Stimulated activated CD8-positive, alpha-beta memory T cell treated with anti-CD3 and anti-CD28 coated beads, Interleukin-2, amount 100 ng/mL, for 48 hours (primary cell): ENCODE measurements at regions not wholly inside any gene's neighbourhood (a gene's known extent, or its start where the extent isn't known, plus 50 kb on each side); places are given as distances from the start of the nearest gene placed in this dataset.
"Not testable (repeated sequence)": the region's sequence is repeated elsewhere in the genome, so short reads cannot be mapped to it uniquely, and the experiment has no call there.

Experiments
- DNase-seq, 2 donors: peaks; one replicate each; pipeline ENCODE4 v3.0.0-alpha.2; 2020; ENCODE audit warnings: low read depth in 2 of 2

- no peak for DNase-seq
Measured at GRCh38 chr15:31217566-31218270, 108.9 kb upstream of the KLF13 start.

- DNase-seq: no peak
Measured at GRCh38 chr15:31219221-31219620, 107.4 kb upstream of the KLF13 start.

GRCh38 chr15:31221936-31222515, 104.6 kb upstream of the KLF13 start:
- DNase-seq: no peak

GRCh38 chr15:31222773-31223341, 103.8 kb upstream of the KLF13 start:
- no peak for DNase-seq

GRCh38 chr15:31223478-31224350, 102.9 kb upstream of the KLF13 start:
- no peak for DNase-seq

GRCh38 chr15:31224661-31225060, 102.0 kb upstream of the KLF13 start:
- not testable (repeated sequence) for DNase-seq

GRCh38 chr15:31225356-31225955, 101.2 kb upstream of the KLF13 start:
- DNase-seq: no peak

GRCh38 chr15:31226021-31226420, 100.6 kb upstream of the KLF13 start:
- DNase-seq: no peak

- no peak for DNase-seq
Measured at GRCh38 chr15:31227235-31227634, 99.4 kb upstream of the KLF13 start.

GRCh38 chr15:31228011-31228484, 98.6 kb upstream of the KLF13 start:
- DNase-seq: no peak

GRCh38 chr15:31228980-31229826, 97.4 kb upstream of the KLF13 start:
- no peak for DNase-seq

- no peak for DNase-seq
Measured at GRCh38 chr15:31230630-31231485, 95.8 kb upstream of the KLF13 start.

GRCh38 chr15:31234815-31235214, 91.8 kb upstream of the KLF13 start:
- no peak for DNase-seq

- DNase-seq: no peak
Measured at GRCh38 chr15:31235311-31236183, 91.1 kb upstream of the KLF13 start.

- no peak for DNase-seq
Measured at GRCh38 chr15:31236184-31237042, 90.2 kb upstream of the KLF13 start.

GRCh38 chr15:31237043-31237324, 89.7 kb upstream of the KLF13 start:
- DNase-seq: no peak

GRCh38 chr15:31238906-31239305, 87.7 kb upstream of the KLF13 start:
- DNase-seq: no peak

GRCh38 chr15:31239409-31239808, 87.2 kb upstream of the KLF13 start:
- no peak for DNase-seq
